ENCODE measurements at regions not wholly inside any gene's neighbourhood (a gene's known extent, or its start where the extent isn't known, plus 50 kb on each side); places are given as distances from the start of the nearest gene placed in this dataset.
"Not testable (repeated sequence)": the region's sequence is repeated elsewhere in the genome, so short reads cannot be mapped to it uniquely, and the experiment has no call there.

DNA sequence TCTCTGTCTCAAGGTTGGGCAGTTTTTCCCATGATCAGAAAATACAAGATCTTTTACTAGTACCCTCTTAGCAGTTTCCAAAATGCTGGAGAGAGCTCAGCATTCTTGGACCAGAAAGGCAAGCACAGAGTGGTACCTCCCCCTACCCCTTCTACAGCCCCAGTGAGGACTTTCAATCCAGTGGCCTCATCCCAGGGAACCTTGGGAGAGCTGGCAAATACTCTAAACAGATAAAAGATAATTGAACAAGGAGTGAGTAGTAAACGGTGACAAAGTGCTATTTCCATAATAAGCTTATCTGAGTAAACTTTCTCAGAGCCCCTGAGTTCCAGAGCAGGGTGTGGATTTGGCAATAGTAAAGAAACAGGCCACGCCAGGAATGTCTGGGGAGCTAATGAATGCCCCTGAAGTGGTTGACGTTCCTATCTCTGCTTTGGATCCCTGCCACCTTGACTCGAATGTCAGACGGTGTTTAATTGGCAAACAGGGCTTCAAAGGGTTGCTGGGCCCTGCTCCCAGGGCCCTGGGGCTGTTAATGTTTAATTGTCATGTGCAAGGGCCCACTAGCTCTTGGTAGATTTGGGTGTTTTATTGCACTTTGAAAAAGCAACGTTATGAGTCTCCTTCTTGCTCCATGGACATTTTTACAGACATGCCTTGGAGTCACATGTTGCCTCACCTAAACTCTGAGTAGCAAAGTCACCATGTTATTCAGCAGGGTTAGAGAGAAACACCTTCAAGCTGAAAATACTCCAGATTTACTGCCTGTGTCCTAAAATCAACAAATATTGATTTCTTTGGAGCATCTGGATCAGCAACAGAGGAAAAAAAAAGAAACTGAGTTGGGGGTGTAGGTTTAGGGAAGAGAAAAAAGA is 239.9 kb downstream of the CYRIA start:
- Histone ChIP-seq H3K4me1 (peaks cover 10% of the 10 kb centered on the region), H3K36me3 (no peaks in the 10 kb centered on the region), H3K27ac (no peak overlapping the region), H3K27me3 (no peaks in the 10 kb centered on the region), H3K9me3 (no peaks in the 10 kb centered on the region), H3K4me3 (no peak overlapping the region)
- DNase-seq (ENCODE audit: low spot score in 2 of 2) = no peak
- no peak for TF ChIP-seq POLR2AphosphoS5 (IDR thresholded peaks at IDR 0.05)
- TF ChIP-seq, protein P1, sequence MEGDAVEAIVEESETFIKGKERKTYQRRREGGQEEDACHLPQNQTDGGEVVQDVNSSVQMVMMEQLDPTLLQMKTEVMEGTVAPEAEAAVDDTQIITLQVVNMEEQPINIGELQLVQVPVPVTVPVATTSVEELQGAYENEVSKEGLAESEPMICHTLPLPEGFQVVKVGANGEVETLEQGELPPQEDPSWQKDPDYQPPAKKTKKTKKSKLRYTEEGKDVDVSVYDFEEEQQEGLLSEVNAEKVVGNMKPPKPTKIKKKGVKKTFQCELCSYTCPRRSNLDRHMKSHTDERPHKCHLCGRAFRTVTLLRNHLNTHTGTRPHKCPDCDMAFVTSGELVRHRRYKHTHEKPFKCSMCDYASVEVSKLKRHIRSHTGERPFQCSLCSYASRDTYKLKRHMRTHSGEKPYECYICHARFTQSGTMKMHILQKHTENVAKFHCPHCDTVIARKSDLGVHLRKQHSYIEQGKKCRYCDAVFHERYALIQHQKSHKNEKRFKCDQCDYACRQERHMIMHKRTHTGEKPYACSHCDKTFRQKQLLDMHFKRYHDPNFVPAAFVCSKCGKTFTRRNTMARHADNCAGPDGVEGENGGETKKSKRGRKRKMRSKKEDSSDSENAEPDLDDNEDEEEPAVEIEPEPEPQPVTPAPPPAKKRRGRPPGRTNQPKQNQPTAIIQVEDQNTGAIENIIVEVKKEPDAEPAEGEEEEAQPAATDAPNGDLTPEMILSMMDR (IDR thresholded peaks at IDR 0.05) = no peak
- TF ChIP-seq EP300 (IDR thresholded peaks at IDR 0.05) = no peak
- no peak for TF ChIP-seq POLR2A (IDR thresholded peaks at IDR 0.05)
- WGBS = 17% methylated on average over 6 of the region's 6 CpGs

DNA sequence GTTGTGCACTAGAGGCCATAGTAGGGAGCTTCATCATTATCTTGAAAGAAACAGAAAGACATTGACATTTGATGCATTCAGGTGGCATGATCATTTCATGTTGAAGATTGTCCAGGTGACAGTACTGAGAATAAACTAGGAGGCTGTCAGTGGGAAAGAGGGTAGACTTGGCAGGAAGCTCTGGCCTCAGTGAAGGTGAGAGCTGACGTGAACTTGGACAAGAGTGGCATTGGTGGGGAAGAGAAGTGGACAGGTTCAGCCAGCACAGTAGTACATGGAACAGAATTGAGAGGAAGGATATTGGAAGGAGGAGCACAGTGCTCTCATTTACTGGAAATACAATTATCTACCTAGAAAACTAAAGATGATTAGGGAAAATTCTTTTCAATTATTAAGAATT is 245.2 kb downstream of the CYRIA start:
- no peak for DNase-seq (ENCODE audit: low spot score in 2 of 2)
- Histone ChIP-seq H3K4me1 (peaks cover 2% of the 10 kb centered on the region), H3K9me3 (no peaks in the 10 kb centered on the region), H3K27me3 (no peaks in the 10 kb centered on the region), H3K4me3 (no peak overlapping the region), H3K36me3 (no peaks in the 10 kb centered on the region), H3K27ac (no peak overlapping the region)
- TF ChIP-seq EP300 (IDR thresholded peaks at IDR 0.05) (no peak), POLR2A (IDR thresholded peaks at IDR 0.05) (no peak), POLR2AphosphoS5 (IDR thresholded peaks at IDR 0.05) (no peak)
- TF ChIP-seq, protein P1 (IDR thresholded peaks at IDR 0.05) = no peak
- WGBS = 86% methylated on average over 1 of the region's 1 CpG

DNA sequence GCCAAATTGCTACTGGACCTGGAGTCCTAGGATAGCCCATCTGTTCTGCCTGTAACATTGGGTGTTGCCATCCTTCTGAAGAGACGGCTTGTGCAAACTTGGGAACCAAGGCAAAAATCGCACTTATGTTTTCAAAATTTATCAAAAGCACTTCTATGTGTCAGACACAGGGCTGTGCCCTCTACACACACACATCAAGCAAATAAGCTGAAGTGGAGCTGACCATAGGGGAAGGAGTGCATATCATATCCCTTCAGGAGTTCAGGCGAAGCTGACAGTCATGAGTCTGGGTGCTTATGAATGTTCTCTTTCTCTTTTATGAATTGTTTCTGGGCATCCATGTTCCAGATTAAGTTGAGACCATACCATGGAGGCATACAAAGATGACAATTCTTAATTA is 247.9 kb downstream of the CYRIA start:
- Histone ChIP-seq H3K9me3 (no peaks in the 10 kb centered on the region), H3K4me3 (no peak overlapping the region), H3K4me1 (no peaks in the 10 kb centered on the region), H3K36me3 (no peaks in the 10 kb centered on the region), H3K27ac (no peak overlapping the region), H3K27me3 (no peaks in the 10 kb centered on the region)
- no peak for DNase-seq (ENCODE audit: low spot score in 2 of 2)
- 95% methylated on average over 3 of the region's 3 CpGs for WGBS
- TF ChIP-seq POLR2AphosphoS5 (IDR thresholded peaks at IDR 0.05) (no peak), POLR2A (IDR thresholded peaks at IDR 0.05) (no peak), EP300 (IDR thresholded peaks at IDR 0.05) (no peak)
- TF ChIP-seq, protein P1 (IDR thresholded peaks at IDR 0.05) = no peak

DNA sequence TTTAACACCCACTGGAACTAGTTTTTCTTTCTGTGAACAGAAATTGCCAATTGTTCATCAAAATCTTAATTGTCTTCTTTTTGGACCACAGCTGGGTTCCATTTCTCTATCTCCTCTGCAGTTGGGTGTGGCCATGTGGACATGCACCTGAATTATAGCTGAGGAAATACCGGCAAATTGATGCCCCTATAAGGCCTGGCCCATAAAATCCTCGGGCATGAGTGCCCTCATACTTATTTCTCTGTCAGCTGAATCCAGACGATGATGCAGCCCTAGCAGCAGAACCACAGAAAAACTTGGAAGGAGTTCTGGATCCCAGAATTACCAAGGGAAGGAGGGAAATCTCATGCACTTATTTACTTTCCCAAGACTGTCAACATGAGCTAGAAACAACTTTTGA is 249.0 kb downstream of the CYRIA start:
- no peaks in the 10 kb centered on the region for H3K9me3 ChIP-seq
- no peak for DNase-seq (ENCODE audit: low spot score in 2 of 2)
- no peak overlapping the region for H3K27ac ChIP-seq
- H3K36me3 ChIP-seq = no peaks in the 10 kb centered on the region
- WGBS = 78% methylated on average over 3 of the region's 3 CpGs
- TF ChIP-seq EP300 (IDR thresholded peaks at IDR 0.05) = no peak
- TF ChIP-seq, protein P1 (IDR thresholded peaks at IDR 0.05) = no peak
- TF ChIP-seq POLR2A (IDR thresholded peaks at IDR 0.05) = no peak
- TF ChIP-seq POLR2AphosphoS5 (IDR thresholded peaks at IDR 0.05) = no peak
- H3K4me3 ChIP-seq = no peak overlapping the region
- no peaks in the 10 kb centered on the region for H3K4me1 ChIP-seq
- H3K27me3 ChIP-seq = no peaks in the 10 kb centered on the region

DNA sequence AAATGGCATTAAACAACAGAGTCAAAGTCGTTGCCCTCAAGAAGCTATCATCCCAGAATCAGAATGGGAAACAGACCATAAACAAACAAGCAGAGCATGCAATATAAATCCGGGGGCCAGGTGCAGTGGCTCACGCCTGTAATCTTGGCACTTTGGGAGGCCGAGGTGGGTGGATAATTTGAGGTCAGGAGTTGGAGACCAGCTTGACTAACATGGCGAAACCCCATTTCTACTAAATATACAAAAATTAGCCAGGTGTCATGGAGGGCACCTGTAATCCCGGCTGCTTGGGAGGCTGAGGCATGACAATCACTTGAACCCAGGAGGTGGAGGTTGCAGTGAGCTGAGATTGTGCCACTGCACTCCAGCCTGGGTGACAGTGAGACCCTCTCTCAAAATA is 249.8 kb downstream of the CYRIA start:
- WGBS = 86% methylated on average over 6 of the region's 6 CpGs
- H3K9me3 ChIP-seq; H3K4me3 ChIP-seq; H3K27ac ChIP-seq; H3K27me3 ChIP-seq; DNase-seq (ENCODE audit: low spot score in 2 of 2); H3K4me1 ChIP-seq; H3K36me3 ChIP-seq: not testable (repeated sequence)
